GM21390 (cell line): ENCODE measurements at regions not wholly inside any gene's neighbourhood (a gene's known extent, or its start where the extent isn't known, plus 50 kb on each side); places are given as distances from the start of the nearest gene placed in this dataset.
"Not testable (repeated sequence)": the region's sequence is repeated elsewhere in the genome, so short reads cannot be mapped to it uniquely, and the experiment has no call there.

Source experiments
- ATAC-seq: cut with Tn5 transposase; IDR thresholded peaks from one replicate; pipeline ENCODE4 v1.9.1; 2021; ENCODE audit not compliant: unreplicated experiment

GRCh38 chr1:166488327-166488726 is 321.5 kb upstream of the FAM78B start:
- no peak for ATAC-seq

GRCh38 chr1:166489356-166489669 is 322.5 kb upstream of the FAM78B start:
- ATAC-seq, result no peak

- peak; percentile 87 for ATAC-seq
Measured at GRCh38 chr1:166489670-166490436, 323.1 kb upstream of the FAM78B start.

GRCh38 chr1:166490437-166490991 is 323.7 kb upstream of the FAM78B start:
- no peak for ATAC-seq

GRCh38 chr1:166493765-166494164 is 327.0 kb upstream of the FAM78B start:
- not testable (repeated sequence) for ATAC-seq

GRCh38 chr1:166507347-166507746 is 331.9 kb upstream of the POGK start:
- ATAC-seq, result no peak

GRCh38 chr1:166511761-166512160 is 327.5 kb upstream of the POGK start:
- ATAC-seq, result no peak

GRCh38 chr1:166514067-166514466 is 325.2 kb upstream of the POGK start:
- ATAC-seq, result no peak

GRCh38 chr1:166527752-166528151 is 311.5 kb upstream of the POGK start:
- ATAC-seq, result no peak

- ATAC-seq, result no peak
Measured at GRCh38 chr1:166538646-166539045, 300.6 kb upstream of the POGK start.

- no peak for ATAC-seq
Measured at GRCh38 chr1:166544036-166544435, 295.2 kb upstream of the POGK start.

GRCh38 chr1:166544561-166544960 is 294.7 kb upstream of the POGK start:
- no peak for ATAC-seq

GRCh38 chr1:166552706-166553105 is 286.6 kb upstream of the POGK start:
- no peak for ATAC-seq

GRCh38 chr1:166570954-166571353 is 268.3 kb upstream of the POGK start:
- no peak for ATAC-seq

GRCh38 chr1:166573199-166573598 is 266.1 kb upstream of the POGK start:
- no peak for ATAC-seq

GRCh38 chr1:166579557-166580501 is 259.4 kb upstream of the POGK start:
- ATAC-seq, result no peak

- no peak for ATAC-seq
Measured at GRCh38 chr1:166588741-166589140, 250.5 kb upstream of the POGK start.

- ATAC-seq, result no peak
Measured at GRCh38 chr1:166590161-166590560, 249.1 kb upstream of the POGK start.

- no peak for ATAC-seq
Measured at GRCh38 chr1:166594646-166595045, 244.6 kb upstream of the POGK start.

GRCh38 chr1:166597516-166597915 is 241.8 kb upstream of the POGK start:
- no peak for ATAC-seq

GRCh38 chr1:166600574-166600973 is 238.7 kb upstream of the POGK start:
- ATAC-seq, result no peak
